HL-60 (cell line): ENCODE measurements at regions not wholly inside any gene's neighbourhood (a gene's known extent, or its start where the extent isn't known, plus 50 kb on each side); places are given as distances from the start of the nearest gene placed in this dataset.
A peak's percentile ranks its signal among the peaks of the same experiment; 100 is the strongest.

Experiments
- DNase-seq, 2 experiments: peaks; one replicate each; pipeline ENCODE4 v3.0.0-alpha.2; 2010 to 2020; ENCODE audit warnings: low read depth in 1 of 2, low spot score in 1 of 2
- H3K27ac ChIP-seq: fragments of 250-450 bp; sonication (Bioruptor Pico); replicated peaks from 2 replicates; pipeline ENCODE4 v1.5.1; 2020; ENCODE audit warnings: mild to moderate bottlenecking, moderate library complexity
- H3K27me3 ChIP-seq: fragments of 250-450 bp; sonication (Bioruptor Pico); 2 replicates; pipeline ENCODE4 v1.5.1; 2021; ENCODE audit warnings: mild to moderate bottlenecking, moderate library complexity; ENCODE audit not compliant: insufficient read depth, poor library complexity, severe bottlenecking
- H3K4me3 ChIP-seq: replicated peaks from 2 replicates; pipeline ENCODE4 v1.5.1; 2011; ENCODE audit warnings: mild to moderate bottlenecking, control low read depth, low read length; ENCODE audit not compliant: insufficient read depth
- CTCF ChIP-seq: IDR thresholded peaks from one replicate; pipeline ENCODE4 v1.5.1; 2011; ENCODE audit warnings: low read length, control low read depth, inconsistent platforms; ENCODE audit not compliant: insufficient read depth
- GABPA ChIP-seq: IDR thresholded peaks from 2 replicates; pipeline ENCODE4 v1.6.1; 2012; ENCODE audit warnings: low read depth
- POLR2AphosphoS5 ChIP-seq: IDR thresholded peaks from 2 replicates; pipeline ENCODE4 v1.6.1; 2012; ENCODE audit warnings: low read depth
- REST ChIP-seq: IDR thresholded peaks from 2 replicates; pipeline ENCODE4 v1.6.1; 2012; ENCODE audit warnings: low read depth; ENCODE audit not compliant: insufficient replicate concordance
- SPI1 ChIP-seq: IDR thresholded peaks from 2 replicates; pipeline ENCODE4 v1.6.1; 2012; ENCODE audit warnings: low read depth, mild to moderate bottlenecking, borderline replicate concordance

GRCh38 chr3:3594986-3595385 lies 204.2 kb upstream of the LRRN1 start:
- no peaks in the 10 kb centered on the region for H3K27me3 ChIP-seq
- no peak overlapping the region for H3K27ac ChIP-seq
- no peak for DNase-seq
- TF ChIP-seq SPI1: no peak
- TF ChIP-seq GABPA: no peak
- TF ChIP-seq POLR2AphosphoS5: no peak
- no peak for TF ChIP-seq REST
- no peak for TF ChIP-seq CTCF
- no peak overlapping the region for H3K4me3 ChIP-seq

GRCh38 chr3:3589715-3590130 lies 209.5 kb upstream of the LRRN1 start:
- Histone ChIP-seq H3K4me3 (no peak overlapping the region), H3K27ac (peak overlapping the region; percentile 99), H3K27me3 (no peaks in the 10 kb centered on the region)
- DNase-seq: peak; percentile 23 to 96
- peak; percentile 55; the same call in 1 of the 2 replicates for TF ChIP-seq POLR2AphosphoS5
- TF ChIP-seq CTCF: no peak

- TF ChIP-seq REST: no peak
- TF ChIP-seq POLR2AphosphoS5: no peak
- no peak for TF ChIP-seq GABPA
- TF ChIP-seq CTCF: no peak
- DNase-seq: no peak
- H3K27ac ChIP-seq: peak overlapping the region; percentile 99
Observed at GRCh38 chr3:3587647-3587972, 211.6 kb upstream of the LRRN1 start.

GRCh38 chr3:3586843-3587646 lies 212.2 kb upstream of the LRRN1 start:
- TF ChIP-seq SPI1: no peak
- no peak for TF ChIP-seq CTCF
- no peak for TF ChIP-seq REST
- TF ChIP-seq GABPA: no peak
- TF ChIP-seq POLR2AphosphoS5: no peak
- H3K27me3 ChIP-seq: no peaks in the 10 kb centered on the region
- H3K4me3 ChIP-seq: no peak overlapping the region
- H3K27ac ChIP-seq: peak overlapping the region; percentile 63
- DNase-seq: no peak

More at GRCh38 chr3:3587647-3587972, 211.6 kb upstream of the LRRN1 start:
- Histone ChIP-seq H3K27me3 (no peaks in the 10 kb centered on the region), H3K4me3 (no peak overlapping the region)
